Activated naive CD4-positive, alpha-beta T cell treated with anti-CD3 and anti-CD28 coated beads, Interleukin-2, amount 50 U/mL, for 24 hours (primary cell): ENCODE measurements at regions not wholly inside any gene's neighbourhood (a gene's known extent, or its start where the extent isn't known, plus 50 kb on each side); places are given as distances from the start of the nearest gene placed in this dataset.
"Not testable (repeated sequence)": the region's sequence is repeated elsewhere in the genome, so short reads cannot be mapped to it uniquely, and the experiment has no call there.

Source experiments
- H3K27ac Mint-ChIP-seq: one replicate; pipeline ENCODE4 v1.8.0; 2021; ENCODE audit warnings: mild to moderate bottlenecking, mixed read lengths
- H3K27me3 Mint-ChIP-seq: one replicate; pipeline ENCODE4 v1.8.0; 2021; ENCODE audit warnings: mixed read lengths
- H3K36me3 Mint-ChIP-seq: one replicate; pipeline ENCODE4 v1.8.0; 2021; ENCODE audit warnings: mixed read lengths
- H3K4me1 Mint-ChIP-seq: one replicate; pipeline ENCODE4 v1.8.0; 2021; ENCODE audit warnings: mixed read lengths
- H3K4me3 Mint-ChIP-seq: one replicate; pipeline ENCODE4 v1.8.0; 2021; ENCODE audit warnings: mild to moderate bottlenecking, mixed read lengths
- H3K9me3 Mint-ChIP-seq: one replicate; pipeline ENCODE4 v1.8.0; 2021; ENCODE audit warnings: mixed read lengths

DNA sequence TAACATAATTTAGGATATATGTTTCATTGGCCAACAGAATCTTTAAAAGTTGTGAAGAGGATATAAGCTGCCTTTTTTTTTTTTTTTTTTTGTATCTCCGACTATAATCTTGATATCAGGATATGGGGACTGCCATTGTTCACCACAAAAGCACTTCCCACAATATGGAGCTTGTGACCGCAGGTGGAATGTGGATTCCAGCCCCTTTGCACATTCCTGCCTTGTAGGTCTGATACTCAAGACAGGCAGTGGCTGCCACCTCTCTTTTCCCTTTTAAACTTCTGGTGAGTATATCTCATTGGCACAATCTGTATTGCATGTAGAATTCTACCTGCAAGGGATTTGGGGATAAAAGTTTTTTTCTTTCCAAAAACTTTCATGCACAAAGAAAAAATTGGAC is 272.7 kb upstream of the VWC2 start:
- Mint-ChIP-seq H3K4me3 (no peak overlapping the region), H3K27me3 (no peaks in the 10 kb centered on the region), H3K4me1 (no peaks in the 10 kb centered on the region), H3K27ac (no peak overlapping the region), H3K9me3 (no peaks in the 10 kb centered on the region), H3K36me3 (no peaks in the 10 kb centered on the region)

- H3K27me3 Mint-ChIP-seq, H3K4me3 Mint-ChIP-seq, H3K27ac Mint-ChIP-seq, H3K9me3 Mint-ChIP-seq, H3K4me1 Mint-ChIP-seq, H3K36me3 Mint-ChIP-seq: not testable (repeated sequence)
Measured at GRCh38 chr7:49507206-49507605, 266.2 kb upstream of the VWC2 start.

GRCh38 chr7:49513911-49514310 is 259.5 kb upstream of the VWC2 start:
- peaks cover 4% of the 10 kb centered on the region for H3K9me3 Mint-ChIP-seq
- no peak overlapping the region for H3K27ac Mint-ChIP-seq
- no peak overlapping the region for H3K4me3 Mint-ChIP-seq
- no peaks in the 10 kb centered on the region for H3K27me3 Mint-ChIP-seq
- H3K4me1 Mint-ChIP-seq: no peaks in the 10 kb centered on the region
- H3K36me3 Mint-ChIP-seq: no peaks in the 10 kb centered on the region

DNA sequence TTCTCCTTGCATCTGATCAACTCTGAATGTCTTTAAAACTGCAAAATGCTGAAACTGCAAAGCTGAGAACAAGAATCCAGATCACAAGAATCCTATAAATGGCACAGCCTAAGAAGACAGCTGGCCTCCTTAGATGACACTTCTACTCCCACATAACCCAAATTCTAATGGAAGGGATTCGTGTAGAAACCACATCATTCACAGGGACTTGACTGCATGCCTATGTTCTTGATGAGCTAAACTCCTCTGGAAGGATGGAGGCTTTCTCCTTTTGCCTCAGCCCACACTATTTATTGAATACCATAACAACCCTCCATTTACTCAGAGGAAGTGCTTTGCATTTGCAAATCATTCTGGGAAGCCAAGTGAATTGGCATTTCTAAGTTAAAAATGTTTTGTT is 252.5 kb upstream of the VWC2 start:
- H3K36me3 Mint-ChIP-seq: no peaks in the 10 kb centered on the region
- H3K9me3 Mint-ChIP-seq: no peaks in the 10 kb centered on the region
- no peak overlapping the region for H3K4me3 Mint-ChIP-seq
- no peak overlapping the region for H3K27ac Mint-ChIP-seq
- no peaks in the 10 kb centered on the region for H3K27me3 Mint-ChIP-seq
- no peaks in the 10 kb centered on the region for H3K4me1 Mint-ChIP-seq

DNA sequence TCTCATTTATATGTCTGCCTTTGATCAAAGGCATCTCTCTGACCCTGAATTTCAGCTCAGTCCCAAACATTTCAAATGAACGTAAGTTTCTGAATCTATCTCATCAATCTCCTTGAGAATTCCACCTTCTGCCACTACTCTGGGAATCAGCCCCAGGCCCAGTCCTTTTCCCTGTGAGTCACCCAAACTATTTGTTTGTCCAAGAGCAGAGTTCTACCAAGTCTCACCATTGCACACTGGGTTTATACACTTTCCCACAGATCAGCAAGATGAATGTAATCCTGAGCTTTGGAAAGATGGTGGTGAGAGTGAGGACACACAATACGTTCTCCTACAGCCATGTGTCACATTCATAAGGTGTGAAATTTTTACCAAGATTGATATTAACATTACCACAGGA is 251.3 kb upstream of the VWC2 start:
- Mint-ChIP-seq H3K27ac (no peak overlapping the region), H3K4me3 (no peak overlapping the region), H3K36me3 (no peaks in the 10 kb centered on the region), H3K27me3 (no peaks in the 10 kb centered on the region), H3K9me3 (no peaks in the 10 kb centered on the region), H3K4me1 (no peaks in the 10 kb centered on the region)

- Mint-ChIP-seq H3K4me3 (no peak overlapping the region), H3K27ac (no peak overlapping the region), H3K36me3 (no peaks in the 10 kb centered on the region), H3K9me3 (no peaks in the 10 kb centered on the region), H3K27me3 (no peaks in the 10 kb centered on the region), H3K4me1 (no peaks in the 10 kb centered on the region)
Measured at GRCh38 chr7:49523870-49524269, 249.6 kb upstream of the VWC2 start.

GRCh38 chr7:49527182-49527581 is 246.3 kb upstream of the VWC2 start:
- Mint-ChIP-seq H3K27me3 (no peaks in the 10 kb centered on the region), H3K9me3 (no peaks in the 10 kb centered on the region), H3K4me1 (no peaks in the 10 kb centered on the region), H3K36me3 (no peaks in the 10 kb centered on the region), H3K27ac (no peak overlapping the region), H3K4me3 (no peak overlapping the region)

GRCh38 chr7:49530481-49530880 is 243.0 kb upstream of the VWC2 start:
- H3K4me3 Mint-ChIP-seq: no peak overlapping the region
- H3K27ac Mint-ChIP-seq: no peak overlapping the region
- H3K4me1 Mint-ChIP-seq: no peaks in the 10 kb centered on the region
- H3K36me3 Mint-ChIP-seq: no peaks in the 10 kb centered on the region
- H3K9me3 Mint-ChIP-seq: peaks cover 13% of the 10 kb centered on the region
- no peaks in the 10 kb centered on the region for H3K27me3 Mint-ChIP-seq

GRCh38 chr7:49563693-49564378 is 209.6 kb upstream of the VWC2 start:
- no peaks in the 10 kb centered on the region for H3K27me3 Mint-ChIP-seq
- H3K4me3 Mint-ChIP-seq: no peak overlapping the region
- H3K36me3 Mint-ChIP-seq: peaks cover 1% of the 10 kb centered on the region
- H3K9me3 Mint-ChIP-seq: peaks cover 30% of the 10 kb centered on the region
- H3K4me1 Mint-ChIP-seq: no peaks in the 10 kb centered on the region
- no peak overlapping the region for H3K27ac Mint-ChIP-seq

- peak overlapping the region; percentile 41 for H3K27ac Mint-ChIP-seq
- H3K36me3 Mint-ChIP-seq: peaks cover 1% of the 10 kb centered on the region
- H3K9me3 Mint-ChIP-seq: peaks cover 30% of the 10 kb centered on the region
- no peaks in the 10 kb centered on the region for H3K4me1 Mint-ChIP-seq
- no peak overlapping the region for H3K4me3 Mint-ChIP-seq
- no peaks in the 10 kb centered on the region for H3K27me3 Mint-ChIP-seq
Measured at GRCh38 chr7:49564379-49564714, 209.1 kb upstream of the VWC2 start.

GRCh38 chr7:49577576-49577975 is 195.9 kb upstream of the VWC2 start:
- Mint-ChIP-seq H3K4me1 (no peaks in the 10 kb centered on the region), H3K9me3 (peaks cover 15% of the 10 kb centered on the region), H3K27ac (no peak overlapping the region), H3K27me3 (no peaks in the 10 kb centered on the region), H3K36me3 (no peaks in the 10 kb centered on the region), H3K4me3 (no peak overlapping the region)

DNA sequence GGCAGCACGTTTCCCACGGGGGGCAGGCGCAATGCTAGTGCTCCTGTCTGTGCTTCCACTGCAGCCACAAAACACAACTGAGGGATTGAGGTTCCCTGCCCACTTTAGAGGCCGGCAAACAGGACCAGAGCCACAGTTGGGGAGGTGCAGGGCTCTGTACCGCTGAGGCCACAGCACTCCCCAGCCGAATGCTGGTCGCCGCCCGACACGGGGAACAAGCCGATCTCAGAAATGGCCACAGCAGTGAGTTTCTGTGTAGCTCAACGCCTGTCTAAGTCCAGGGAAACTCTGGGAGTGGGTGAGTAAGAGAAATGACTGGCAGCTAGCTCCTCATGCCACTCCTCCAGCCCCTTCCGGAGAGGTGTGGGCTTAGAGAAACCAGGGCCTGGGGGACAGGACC is 194.0 kb upstream of the VWC2 start:
- Mint-ChIP-seq H3K27ac (no peak overlapping the region), H3K27me3 (no peaks in the 10 kb centered on the region), H3K4me3 (no peak overlapping the region), H3K4me1 (no peaks in the 10 kb centered on the region), H3K36me3 (no peaks in the 10 kb centered on the region), H3K9me3 (peaks cover 22% of the 10 kb centered on the region)

GRCh38 chr7:49580000-49580399 is 193.4 kb upstream of the VWC2 start:
- Mint-ChIP-seq H3K36me3 (no peaks in the 10 kb centered on the region), H3K9me3 (peaks cover 22% of the 10 kb centered on the region)

DNA sequence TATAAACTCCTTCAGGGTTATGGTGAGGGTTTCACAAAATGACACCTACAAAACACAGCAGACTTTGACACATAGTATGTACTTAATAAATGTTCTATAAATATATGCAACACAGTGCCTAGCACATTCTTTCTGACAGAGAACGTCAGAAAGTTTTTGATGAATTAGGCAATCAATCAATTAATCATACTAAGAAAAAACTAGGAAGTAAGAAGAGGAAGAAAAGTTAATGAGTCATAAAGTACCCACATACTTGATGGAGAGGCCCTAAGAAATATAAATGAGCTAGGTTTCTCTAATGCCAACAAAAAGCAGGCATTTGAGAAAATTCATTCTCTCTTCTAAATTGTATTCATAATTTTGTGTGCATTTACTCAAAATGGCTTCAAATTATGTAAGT is 192.7 kb upstream of the VWC2 start:
- no peak overlapping the region for H3K4me3 Mint-ChIP-seq
- peaks cover 22% of the 10 kb centered on the region for H3K9me3 Mint-ChIP-seq
- H3K27me3 Mint-ChIP-seq: no peaks in the 10 kb centered on the region
- H3K27ac Mint-ChIP-seq: no peak overlapping the region
- no peaks in the 10 kb centered on the region for H3K4me1 Mint-ChIP-seq
- no peaks in the 10 kb centered on the region for H3K36me3 Mint-ChIP-seq

More at GRCh38 chr7:49580000-49580399, 193.4 kb upstream of the VWC2 start:
- Mint-ChIP-seq H3K27ac (no peak overlapping the region), H3K4me3 (no peak overlapping the region), H3K27me3 (no peaks in the 10 kb centered on the region), H3K4me1 (no peaks in the 10 kb centered on the region)

DNA sequence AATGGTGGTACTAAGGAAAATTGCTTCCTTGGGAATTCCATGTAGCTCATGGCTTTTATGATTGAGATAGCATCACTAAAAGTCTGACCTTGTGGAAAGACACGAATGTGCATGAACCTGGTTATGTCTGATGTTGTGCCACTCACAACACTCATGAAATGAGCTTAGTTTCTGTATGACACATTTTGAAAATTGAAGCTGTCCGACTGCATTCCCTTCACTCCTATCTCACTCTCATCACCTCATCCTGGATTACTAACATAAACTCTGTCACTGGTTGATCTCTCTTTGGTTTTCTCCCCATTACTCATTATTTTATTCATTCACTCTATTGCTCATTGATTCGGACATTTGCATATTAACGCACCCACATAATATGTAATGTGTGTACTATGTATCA is 190.0 kb upstream of the VWC2 start:
- H3K9me3 Mint-ChIP-seq: peaks cover 20% of the 10 kb centered on the region
- no peak overlapping the region for H3K4me3 Mint-ChIP-seq
- no peaks in the 10 kb centered on the region for H3K27me3 Mint-ChIP-seq
- no peak overlapping the region for H3K27ac Mint-ChIP-seq
- H3K4me1 Mint-ChIP-seq: no peaks in the 10 kb centered on the region
- no peaks in the 10 kb centered on the region for H3K36me3 Mint-ChIP-seq

- no peaks in the 10 kb centered on the region for H3K4me1 Mint-ChIP-seq
- no peak overlapping the region for H3K4me3 Mint-ChIP-seq
- H3K36me3 Mint-ChIP-seq: no peaks in the 10 kb centered on the region
- no peaks in the 10 kb centered on the region for H3K27me3 Mint-ChIP-seq
- peaks cover 5% of the 10 kb centered on the region for H3K9me3 Mint-ChIP-seq
- H3K27ac Mint-ChIP-seq: no peak overlapping the region
Measured at GRCh38 chr7:49596701-49597491, 176.5 kb upstream of the VWC2 start.

- Mint-ChIP-seq H3K36me3 (no peaks in the 10 kb centered on the region), H3K27ac (no peak overlapping the region), H3K9me3 (peaks cover 5% of the 10 kb centered on the region), H3K4me1 (no peaks in the 10 kb centered on the region), H3K27me3 (no peaks in the 10 kb centered on the region), H3K4me3 (no peak overlapping the region)
Measured at GRCh38 chr7:49597805-49598204, 175.6 kb upstream of the VWC2 start.
